Mesenchymal stem cell (in vitro differentiated cells and primary cell): ENCODE measurements at regions not wholly inside any gene's neighbourhood (a gene's known extent, or its start where the extent isn't known, plus 50 kb on each side); places are given as distances from the start of the nearest gene placed in this dataset.

Experiments
- DNase-seq: peaks from one replicate; pipeline ENCODE4 v3.0.0-alpha.2; 2013
- H2AFZ ChIP-seq: one replicate; pipeline ENCODE4 v1.6.1; 2013; ENCODE audit warnings: low read depth, mild to moderate bottlenecking, control low read depth, inconsistent platforms, low read length, moderate library complexity
- H2AK5ac ChIP-seq: 2 replicates; pipeline ENCODE4 v1.6.1; 2013; ENCODE audit warnings: low read length, moderate library complexity, mild to moderate bottlenecking, inconsistent platforms; ENCODE audit not compliant: severe bottlenecking
- H2BK120ac ChIP-seq: one replicate; pipeline ENCODE4 v1.6.1; 2013; ENCODE audit warnings: low read depth, mild to moderate bottlenecking, inconsistent platforms, low read length, moderate library complexity
- H2BK12ac ChIP-seq, 2 experiments: one replicate each; pipeline ENCODE4 v1.6.1; 2013; ENCODE audit warnings: inconsistent platforms in 2 of 2, low read length in 2 of 2, mild to moderate bottlenecking in 2 of 2, moderate library complexity in 2 of 2, control low read depth in 1 of 2
- H2BK15ac ChIP-seq: one replicate; pipeline ENCODE4 v1.6.1; 2013; ENCODE audit warnings: mild to moderate bottlenecking, low read depth, inconsistent platforms; ENCODE audit not compliant: poor library complexity, severe bottlenecking
- H2BK5ac ChIP-seq: 2 replicates; pipeline ENCODE4 v1.6.1; 2013; ENCODE audit warnings: low read depth, mild to moderate bottlenecking, low read length, control low read depth, inconsistent platforms; ENCODE audit not compliant: poor library complexity, severe bottlenecking
- H3K14ac ChIP-seq, 2 experiments: one replicate each; pipeline ENCODE4 v1.6.1; 2013; ENCODE audit warnings: inconsistent platforms in 2 of 2, low read length in 2 of 2, control low read depth in 1 of 2, mild to moderate bottlenecking in 1 of 2, moderate library complexity in 1 of 2
- H3K18ac ChIP-seq, 2 experiments: one replicate each; pipeline ENCODE4 v1.6.1; 2013; ENCODE audit warnings: inconsistent platforms in 2 of 2, low read length in 2 of 2, control low read depth in 1 of 2, low read depth in 1 of 2, mild to moderate bottlenecking in 1 of 2
- H3K23ac ChIP-seq, 2 experiments: one replicate each; pipeline ENCODE4 v1.6.1; 2013; ENCODE audit warnings: inconsistent platforms in 2 of 2, low read length in 2 of 2, mild to moderate bottlenecking in 2 of 2, moderate library complexity in 2 of 2, control low read depth in 1 of 2
- H3K27ac ChIP-seq: 2 replicates; pipeline ENCODE4 v1.5.1; 2013; ENCODE audit warnings: mild to moderate bottlenecking, moderate library complexity, low read length, control low read depth, inconsistent platforms; ENCODE audit not compliant: poor library complexity, severe bottlenecking
- H3K27me3 ChIP-seq, 2 experiments: 2 replicates each; pipeline versions ENCODE4 v1.6.1 to v1.7.0; 2013; ENCODE audit warnings: low read length in 2 of 2, mild to moderate bottlenecking in 2 of 2, moderate library complexity in 2 of 2, control low read depth in 1 of 2, inconsistent platforms in 1 of 2; ENCODE audit not compliant: control insufficient read depth in 1 of 2, insufficient read depth in 1 of 2
- H3K36me3 ChIP-seq, 2 experiments: 2 replicates each; pipeline versions ENCODE4 v1.6.1 to v1.7.0; 2013; ENCODE audit warnings: low read length in 2 of 2, control low read depth in 1 of 2, inconsistent platforms in 1 of 2, low read depth in 1 of 2, mild to moderate bottlenecking in 1 of 2; ENCODE audit not compliant: insufficient read depth in 2 of 2, control insufficient read depth in 1 of 2
- H3K4ac ChIP-seq, 2 experiments: one replicate each; pipeline ENCODE4 v1.6.1; 2013; ENCODE audit warnings: inconsistent platforms in 2 of 2, low read length in 2 of 2, mild to moderate bottlenecking in 2 of 2, moderate library complexity in 2 of 2, control low read depth in 1 of 2, low read depth in 1 of 2
- H3K4me1 ChIP-seq: 2 replicates; pipeline ENCODE4 v1.6.1; 2013; ENCODE audit warnings: low read depth, low read length, control low read depth; ENCODE audit not compliant: control insufficient read depth, insufficient read depth
- H3K4me2 ChIP-seq: 2 replicates; pipeline ENCODE4 v1.6.1; 2013; ENCODE audit warnings: low read length, mild to moderate bottlenecking, inconsistent platforms; ENCODE audit not compliant: poor library complexity, severe bottlenecking
- H3K4me3 ChIP-seq, 2 experiments: 2 replicates each; pipeline versions ENCODE4 v1.5.1 to v1.7.0; 2013; ENCODE audit warnings: low read length in 2 of 2, mild to moderate bottlenecking in 2 of 2, control low read depth in 1 of 2, low read depth in 1 of 2; ENCODE audit not compliant: insufficient read depth in 1 of 2
- H3K79me1 ChIP-seq: replicated peaks from 2 replicates; pipeline ENCODE4 v1.6.1; 2013; ENCODE audit warnings: mild to moderate bottlenecking, control low read depth, low read length, inconsistent platforms; ENCODE audit not compliant: poor library complexity, severe bottlenecking
- H3K9ac ChIP-seq: 2 replicates; pipeline ENCODE4 v1.7.0; 2013; ENCODE audit warnings: mild to moderate bottlenecking, low read length, moderate library complexity
- H3K9me3 ChIP-seq: 2 replicates; pipeline ENCODE4 v1.7.0; 2013; ENCODE audit warnings: mild to moderate bottlenecking, low read length; ENCODE audit not compliant: control insufficient read depth
- H4K8ac ChIP-seq: one replicate; pipeline ENCODE4 v1.6.1; 2013; ENCODE audit warnings: inconsistent platforms, mild to moderate bottlenecking, low read length, moderate library complexity
- H4K91ac ChIP-seq: one replicate; pipeline ENCODE4 v1.6.1; 2013; ENCODE audit warnings: mild to moderate bottlenecking, low read length, inconsistent platforms
- WGBS: methylation state at CpG from one replicate; pipeline ENCODE4 v1.1.7; 2013; ENCODE audit warnings: mixed read lengths; 5-methylcytosine and 5-hydroxymethylcytosine counted together

- H4K91ac ChIP-seq, result no peak overlapping the region
- H3K18ac ChIP-seq, result no peak overlapping the region
- no peak overlapping the region for H2AK5ac ChIP-seq
- no peak overlapping the region for H3K4me3 ChIP-seq
- H3K27ac ChIP-seq, result no peak overlapping the region
- no peaks in the 10 kb centered on the region for H3K79me1 ChIP-seq
- no peak overlapping the region for H2BK5ac ChIP-seq
- H3K14ac ChIP-seq, result no peak overlapping the region
- no peak overlapping the region for H4K8ac ChIP-seq
- no peak overlapping the region for H3K9ac ChIP-seq
- H2BK15ac ChIP-seq, result no peak overlapping the region
- DNase-seq, result no peak
- no peak overlapping the region for H3K23ac ChIP-seq
- no peak overlapping the region for H2AFZ ChIP-seq
- H2BK12ac ChIP-seq, result peak overlapping the region in 1 of 2 experiments; percentile 15
- H3K36me3 ChIP-seq, result no peaks in the 10 kb centered on the region
- H3K4me1 ChIP-seq, result no peaks in the 10 kb centered on the region
- no peaks in the 10 kb centered on the region for H3K9me3 ChIP-seq
- no peak overlapping the region for H3K4ac ChIP-seq
- no peak overlapping the region for H3K4me2 ChIP-seq
- no peaks in the 10 kb centered on the region for H3K27me3 ChIP-seq
- 58% methylated on average over 1 of the region's 1 CpG for WGBS
- H2BK120ac ChIP-seq, result no peak overlapping the region
These were observed 488.4 kb upstream of the UBE2E2 start for GRCh38 chr3:22714749-22715148.

GRCh38 chr3:22720596-22720995 lies 482.5 kb upstream of the UBE2E2 start:
- no peaks in the 10 kb centered on the region for H3K27me3 ChIP-seq
- no peaks in the 10 kb centered on the region for H3K9me3 ChIP-seq
- no peak overlapping the region for H2BK120ac ChIP-seq
- H2AK5ac ChIP-seq, result no peak overlapping the region
- no peak overlapping the region for H2AFZ ChIP-seq
- H2BK15ac ChIP-seq, result no peak overlapping the region
- H2BK12ac ChIP-seq, result no peak overlapping the region
- no peak overlapping the region for H3K4ac ChIP-seq
- no peak overlapping the region for H3K27ac ChIP-seq
- H4K91ac ChIP-seq, result no peak overlapping the region
- no peaks in the 10 kb centered on the region for H3K4me1 ChIP-seq
- no peak for DNase-seq
- no peak overlapping the region for H3K18ac ChIP-seq
- H4K8ac ChIP-seq, result no peak overlapping the region
- no peak overlapping the region for H3K4me2 ChIP-seq
- H3K23ac ChIP-seq, result no peak overlapping the region
- H3K36me3 ChIP-seq, result no peaks in the 10 kb centered on the region
- H3K14ac ChIP-seq, result no peak overlapping the region
- no peaks in the 10 kb centered on the region for H3K79me1 ChIP-seq
- 33% methylated on average over 1 of the region's 1 CpG for WGBS
- H2BK5ac ChIP-seq, result no peak overlapping the region
- no peak overlapping the region for H3K4me3 ChIP-seq
- H3K9ac ChIP-seq, result no peak overlapping the region

GRCh38 chr3:22724420-22724819 lies 478.7 kb upstream of the UBE2E2 start:
- H2BK5ac ChIP-seq, result no peak overlapping the region
- peaks cover 0 to 4% of the 10 kb centered on the region in 2 experiments for H3K27me3 ChIP-seq
- no peak overlapping the region for H2AK5ac ChIP-seq
- H2AFZ ChIP-seq, result no peak overlapping the region
- H3K4me1 ChIP-seq, result no peaks in the 10 kb centered on the region
- H3K36me3 ChIP-seq, result no peaks in the 10 kb centered on the region
- no peak overlapping the region for H2BK15ac ChIP-seq
- no peak overlapping the region for H3K9ac ChIP-seq
- no peak overlapping the region for H3K23ac ChIP-seq
- no peak overlapping the region for H3K4me2 ChIP-seq
- no peak overlapping the region for H4K91ac ChIP-seq
- no peak overlapping the region for H3K4me3 ChIP-seq
- H3K4ac ChIP-seq, result no peak overlapping the region
- H3K27ac ChIP-seq, result no peak overlapping the region
- no peak overlapping the region for H2BK120ac ChIP-seq
- H3K14ac ChIP-seq, result no peak overlapping the region
- no peaks in the 10 kb centered on the region for H3K79me1 ChIP-seq
- no peaks in the 10 kb centered on the region for H3K9me3 ChIP-seq
- no peak overlapping the region for H2BK12ac ChIP-seq
- H4K8ac ChIP-seq, result no peak overlapping the region
- no peak for DNase-seq
- H3K18ac ChIP-seq, result no peak overlapping the region

DNA sequence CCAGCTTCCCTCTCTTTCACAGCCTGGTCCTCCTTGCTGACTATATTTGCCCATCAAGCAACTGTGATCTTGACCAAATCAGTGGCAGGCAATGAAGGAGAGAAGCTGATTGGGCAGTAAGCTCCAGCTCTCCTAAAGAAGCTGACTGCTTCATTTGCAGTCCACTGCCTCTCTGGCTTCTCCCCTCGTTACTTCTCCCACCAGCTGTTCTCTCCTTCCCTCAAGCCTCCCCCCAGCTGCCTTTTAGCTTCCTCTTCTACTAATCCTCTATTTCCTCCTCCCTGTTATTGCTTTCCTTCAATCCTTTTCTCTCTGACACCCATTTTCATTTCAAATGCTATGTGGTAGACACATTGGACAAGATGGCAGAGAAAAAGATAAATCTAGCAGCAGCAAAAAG lies 474.7 kb upstream of the UBE2E2 start:
- Histone ChIP-seq H3K27me3 (peaks cover 0 to 4% of the 10 kb centered on the region in 2 experiments), H4K8ac (no peak overlapping the region), H3K4me3 (no peak overlapping the region), H3K4me2 (no peak overlapping the region), H3K9me3 (no peaks in the 10 kb centered on the region), H3K27ac (no peak overlapping the region), H3K4me1 (no peaks in the 10 kb centered on the region), H2AK5ac (no peak overlapping the region), H3K79me1 (no peaks in the 10 kb centered on the region), H2BK15ac (no peak overlapping the region), H3K36me3 (no peaks in the 10 kb centered on the region), H2BK12ac (no peak overlapping the region), H3K18ac (no peak overlapping the region), H3K14ac (no peak overlapping the region), H4K91ac (no peak overlapping the region), H2BK120ac (no peak overlapping the region), H3K4ac (no peak overlapping the region), H3K23ac (no peak overlapping the region), H2BK5ac (no peak overlapping the region), H3K9ac (no peak overlapping the region), H2AFZ (no peak overlapping the region)
- WGBS, result 13% methylated on average over 1 of the region's 1 CpG
- no peak for DNase-seq
